Endothelial cell of umbilical vein (primary cell): ENCODE measurements at regions not wholly inside any gene's neighbourhood (a gene's known extent, or its start where the extent isn't known, plus 50 kb on each side); places are given as distances from the start of the nearest gene placed in this dataset.

Source experiments
- BruUV-seq: library from RNA; stranded (reverse); fragments of 400-500 nt; replicated peaks from 2 replicates; lab custom pipeline; 2021; lab: Mats Ljungman, UMichigan
- CTCF ChIA-PET: fragments of 300-600, 350-600 bp; sonication (Branson Sonifier 250); formaldehyde crosslinking; loops from one replicate; lab custom pipeline; 2021; ENCODE audit warnings: antibody characterized with exemption, inconsistent platforms; lab: Charles Lee
- POLR2A ChIA-PET: fragments of 300-600, 350-600 bp; sonication (Branson Sonifier 250); formaldehyde crosslinking; loops from one replicate; lab custom pipeline; 2021; ENCODE audit warnings: antibody characterized with exemption, inconsistent platforms; lab: Charles Lee
- DNase-seq: peaks from one replicate; pipeline ENCODE4 v3.0.0-alpha.2; 2011; ENCODE audit warnings: low read depth, low spot score
- FAIRE-seq: peaks from 2 replicates; lab custom pipeline; 2011; peaks lifted over from hg19 to GRCh38; lab: Jason Lieb, UNC
- H2AFZ ChIP-seq: 2 replicates; pipeline ENCODE4 v1.6.0; 2012; ENCODE audit warnings: low read depth, low read length, control low read depth, inconsistent platforms
- H3K27ac ChIP-seq: 2 replicates; pipeline ENCODE4 v1.5.1; 2011; ENCODE audit warnings: low read depth, mild to moderate bottlenecking, control low read depth, low read length, moderate library complexity; ENCODE audit not compliant: insufficient read depth
- H3K27me3 ChIP-seq, 2 experiments: 2 replicates each; pipeline versions ENCODE4 v1.6.0 to v1.6.1; 2011; ENCODE audit warnings: low read length in 2 of 2, mixed read lengths in 1 of 2; ENCODE audit not compliant: control insufficient read depth in 2 of 2, insufficient read depth in 2 of 2
- H3K36me3 ChIP-seq, 2 experiments: 2 replicates in 1 of 2; 3 replicates in 1 of 2; pipeline ENCODE4 v1.5.1; 2011; ENCODE audit warnings: low read length in 2 of 2, mild to moderate bottlenecking in 1 of 2, moderate library complexity in 1 of 2; ENCODE audit not compliant: control insufficient read depth in 2 of 2, insufficient read depth in 2 of 2; ENCODE audit errors: extremely low read depth in 1 of 2
- H3K4me1 ChIP-seq: 3 replicates; pipeline ENCODE4 v1.5.1; 2011; ENCODE audit warnings: mild to moderate bottlenecking, low read length; ENCODE audit not compliant: control insufficient read depth, insufficient read depth; ENCODE audit errors: extremely low read depth
- H3K4me2 ChIP-seq: 2 replicates; pipeline ENCODE4 v1.6.1; 2011; ENCODE audit warnings: low read length, control low read depth, mixed read lengths; ENCODE audit not compliant: insufficient read depth
- H3K4me3 ChIP-seq, 3 experiments: fragments of 200-600 bp in 1 of 3; sonication (generic), shearing (Covaris generic) in 1 of 3; replicated peaks in 1 of 3; 2 replicates each; pipeline ENCODE4 v1.5.1; 2011 to 2016; ENCODE audit warnings: control low read depth in 3 of 3, low read length in 3 of 3, mild to moderate bottlenecking in 2 of 3, inconsistent platforms in 1 of 3, low read depth in 1 of 3, moderate library complexity in 1 of 3; ENCODE audit not compliant: insufficient read depth in 1 of 3
- H3K79me2 ChIP-seq: 2 replicates; pipeline ENCODE4 v1.6.0; 2012; ENCODE audit warnings: low read length, inconsistent platforms; ENCODE audit not compliant: control insufficient read depth, insufficient read depth
- H3K9ac ChIP-seq: replicated peaks from 2 replicates; pipeline ENCODE3; 2011; ENCODE audit warnings: low read length, control low read depth; ENCODE audit not compliant: insufficient read depth; ENCODE audit errors: extremely low read depth
- H3K9me1 ChIP-seq: replicated peaks from 3 replicates; pipeline ENCODE4 v1.6.0; 2011; ENCODE audit warnings: mild to moderate bottlenecking, low read length; ENCODE audit not compliant: control insufficient read depth, insufficient read depth; ENCODE audit errors: extremely low read depth
- H3K9me3 ChIP-seq: replicated peaks from 2 replicates; pipeline ENCODE4 v1.5.1; 2012; ENCODE audit warnings: low read length, inconsistent platforms; ENCODE audit not compliant: control insufficient read depth, insufficient read depth
- H4K20me1 ChIP-seq: replicated peaks from 2 replicates; pipeline ENCODE3; 2011; ENCODE audit warnings: mild to moderate bottlenecking, low read length; ENCODE audit not compliant: control insufficient read depth, insufficient read depth; ENCODE audit errors: extremely low read depth
- CTCF ChIP-seq, 2 donors: IDR thresholded peaks; 1 replicate in 1 of 2; 2 replicates in 1 of 2; pipeline ENCODE4 v1.5.1; 2011; ENCODE audit warnings: low read length in 2 of 2, mild to moderate bottlenecking in 2 of 2, moderate library complexity in 2 of 2, control low read depth in 1 of 2, inconsistent platforms in 1 of 2, low read depth in 1 of 2; ENCODE audit not compliant: insufficient read depth in 1 of 2; ENCODE audit errors: extremely low read depth in 1 of 2
- EZH2 ChIP-seq: IDR thresholded peaks from 2 replicates; pipeline ENCODE4 v1.6.1; 2012; ENCODE audit warnings: borderline replicate concordance, low read depth, mild to moderate bottlenecking, moderate library complexity, low read length, inconsistent platforms; ENCODE audit not compliant: severe bottlenecking
- FOS ChIP-seq: IDR thresholded peaks from 2 replicates; pipeline ENCODE4 v1.6.1; 2011; ENCODE audit warnings: mild to moderate bottlenecking, low read length, moderate library complexity, borderline replicate concordance; ENCODE audit not compliant: insufficient read depth
- GATA2 ChIP-seq: IDR thresholded peaks from 2 replicates; pipeline ENCODE4 v1.7.0; 2011; ENCODE audit warnings: low read depth, mild to moderate bottlenecking, moderate library complexity, mixed read lengths, low read length; ENCODE audit not compliant: insufficient read length, insufficient read depth
- JUN ChIP-seq: IDR thresholded peaks from 2 replicates; pipeline ENCODE4 v1.6.1; 2011; ENCODE audit warnings: borderline replicate concordance, low read depth; ENCODE audit not compliant: insufficient read length, insufficient read depth
- MAX ChIP-seq: IDR thresholded peaks from 2 replicates; pipeline ENCODE4 v1.6.1; 2011; ENCODE audit not compliant: insufficient read depth, insufficient read length
- POLR2A ChIP-seq: IDR thresholded peaks from 2 replicates; pipeline ENCODE4 v1.6.1; 2012; ENCODE audit warnings: low read depth, mild to moderate bottlenecking, control low read depth, low read length
- dilution Hi-C: fragments of 300-500 bp; cut with MboI; formaldehyde crosslinking; loops from one replicate; pipeline ENCODE4 v1.15.0; 2019; ENCODE audit warnings: low sequenced_read_pairs; ENCODE audit not compliant: extremely low pct_ligation_motif_present
- intact Hi-C: fragments of 100-400 bp; cut with micrococcal nuclease; formaldehyde crosslinking; loops from one replicate; pipeline ENCODE4 v1.10.0; 2022

- DNase-seq = no peak
- TF ChIP-seq POLR2A = no peak
- TF ChIP-seq GATA2 = no peak
- no peak for TF ChIP-seq JUN
- TF ChIP-seq FOS = no peak
- no peak for TF ChIP-seq EZH2
- no peak for TF ChIP-seq MAX
- TF ChIP-seq CTCF (IDR thresholded peaks at IDR 0.05; ENCODE audit: extremely low read depth in 1 of 2, insufficient read depth in 1 of 2, low read depth in 1 of 2, low read length in 2 of 2) = no peak
- FAIRE-seq = no peak
Observed at GRCh38 chrX:116732214-116732613, 269.4 kb upstream of the CT83 start.

More at GRCh38 chrX:116732214-116732613, 269.4 kb upstream of the CT83 start:
- H3K4me1 ChIP-seq = no peaks in the 10 kb centered on the region
- BruUV-seq = no TSS peak
- H3K4me3 ChIP-seq = no peak overlapping the region
- no peak overlapping the region for H3K9ac ChIP-seq
- ChIA-PET POLR2A (no interaction called here), CTCF (no interaction called here)
- no peak overlapping the region for H2AFZ ChIP-seq
- H3K36me3 ChIP-seq = no peaks in the 10 kb centered on the region
- intact Hi-C loops = no loop called here
- dilution Hi-C loops = no loop called here
- no peaks in the 10 kb centered on the region for H3K27me3 ChIP-seq
- no peaks in the 10 kb centered on the region for H3K9me3 ChIP-seq
- no peak overlapping the region for H3K4me2 ChIP-seq
- H3K9me1 ChIP-seq = no peaks in the 10 kb centered on the region
- H3K27ac ChIP-seq = no peak overlapping the region
- no peaks in the 10 kb centered on the region for H4K20me1 ChIP-seq
- H3K79me2 ChIP-seq = no peaks in the 10 kb centered on the region
